ENCODE measurements at regions not wholly inside any gene's neighbourhood (a gene's known extent, or its start where the extent isn't known, plus 50 kb on each side); places are given as distances from the start of the nearest gene placed in this dataset.

DNA sequence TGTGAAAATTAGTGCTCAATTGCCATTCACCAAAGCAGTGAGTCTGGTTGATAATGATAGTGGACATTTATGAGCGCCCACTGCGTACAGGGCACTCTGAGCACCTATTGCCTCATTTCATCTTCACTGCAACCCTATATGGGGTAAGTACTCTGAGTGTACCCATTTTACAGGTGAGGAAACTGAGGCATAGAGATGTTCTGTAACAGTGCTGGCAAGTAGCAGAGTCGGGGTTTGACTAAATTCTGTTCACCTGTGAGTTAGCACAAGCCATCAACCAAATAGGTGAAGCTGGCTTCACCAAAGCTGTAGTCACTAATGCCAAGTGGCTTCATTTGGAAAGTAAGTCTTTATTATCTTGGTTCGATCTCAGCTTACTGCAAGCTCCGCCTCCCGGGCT lies 135.8 kb downstream of the SPAG6 start:
- intact Hi-C loops (cut with DNase I; ENCODE audit: low total_unique reads), result no loop called here
- TF ChIP-seq, protein P1, sequence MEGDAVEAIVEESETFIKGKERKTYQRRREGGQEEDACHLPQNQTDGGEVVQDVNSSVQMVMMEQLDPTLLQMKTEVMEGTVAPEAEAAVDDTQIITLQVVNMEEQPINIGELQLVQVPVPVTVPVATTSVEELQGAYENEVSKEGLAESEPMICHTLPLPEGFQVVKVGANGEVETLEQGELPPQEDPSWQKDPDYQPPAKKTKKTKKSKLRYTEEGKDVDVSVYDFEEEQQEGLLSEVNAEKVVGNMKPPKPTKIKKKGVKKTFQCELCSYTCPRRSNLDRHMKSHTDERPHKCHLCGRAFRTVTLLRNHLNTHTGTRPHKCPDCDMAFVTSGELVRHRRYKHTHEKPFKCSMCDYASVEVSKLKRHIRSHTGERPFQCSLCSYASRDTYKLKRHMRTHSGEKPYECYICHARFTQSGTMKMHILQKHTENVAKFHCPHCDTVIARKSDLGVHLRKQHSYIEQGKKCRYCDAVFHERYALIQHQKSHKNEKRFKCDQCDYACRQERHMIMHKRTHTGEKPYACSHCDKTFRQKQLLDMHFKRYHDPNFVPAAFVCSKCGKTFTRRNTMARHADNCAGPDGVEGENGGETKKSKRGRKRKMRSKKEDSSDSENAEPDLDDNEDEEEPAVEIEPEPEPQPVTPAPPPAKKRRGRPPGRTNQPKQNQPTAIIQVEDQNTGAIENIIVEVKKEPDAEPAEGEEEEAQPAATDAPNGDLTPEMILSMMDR (IDR thresholded peaks at IDR 0.05), result no peak
- TF ChIP-seq POLR2A (IDR thresholded peaks at IDR 0.05), result no peak
- no peak for DNase-seq
- WGBS, 2 donors, result 92 to 98% methylated on average over 6 of the region's 6 CpGs
- Histone ChIP-seq H3K27ac (no peak overlapping the region), H3K9me3 (no peaks in the 10 kb centered on the region), H3K36me3 (ENCODE audit: low read depth, missing control alignments) (no peaks in the 10 kb centered on the region), H3K4me1 (no peaks in the 10 kb centered on the region), H3K27me3 (no peaks in the 10 kb centered on the region), H3K4me3 (no peak overlapping the region)

DNA sequence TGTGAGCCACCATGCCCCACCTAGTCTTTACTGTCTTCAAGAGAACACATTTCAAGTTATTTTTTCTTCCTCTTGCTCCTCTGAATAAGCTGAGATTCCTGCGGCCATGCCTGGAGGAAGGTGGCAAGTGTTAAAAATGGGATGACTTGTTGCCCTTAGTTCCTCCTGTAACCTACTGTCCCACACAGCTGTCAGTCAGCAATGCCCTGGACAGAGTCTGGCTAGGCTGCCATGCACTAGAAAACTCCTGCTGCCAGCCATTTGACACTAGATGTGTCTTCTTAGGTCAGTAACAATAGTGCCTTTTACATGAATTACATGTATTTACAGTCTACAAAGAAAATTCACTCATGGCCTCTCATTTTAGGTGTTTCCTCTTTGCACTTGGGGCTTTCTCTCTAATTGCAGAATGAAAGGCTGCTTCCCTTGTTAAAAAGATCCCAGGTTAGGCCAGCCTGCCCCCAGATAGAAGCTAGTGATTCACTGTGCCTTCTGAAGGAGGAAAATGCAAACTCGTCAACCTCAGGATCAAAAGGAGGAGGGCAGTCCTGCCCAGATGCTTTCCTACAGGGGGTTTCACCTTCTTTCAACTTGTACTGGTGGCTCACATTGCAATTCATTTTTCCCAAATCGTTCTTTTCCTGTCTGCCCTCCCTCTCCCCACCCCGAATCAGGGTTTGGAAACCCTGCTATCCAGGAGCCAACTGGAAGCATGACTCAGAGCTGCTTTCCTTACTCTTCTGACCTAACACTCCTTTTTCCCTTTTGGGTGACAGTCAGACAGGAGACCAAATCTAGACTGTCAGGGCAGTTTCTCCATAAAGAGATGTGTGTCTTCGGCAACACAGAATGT lies 136.6 kb downstream of the SPAG6 start:
- no peak for TF ChIP-seq POLR2A (IDR thresholded peaks at IDR 0.05)
- TF ChIP-seq, protein P1 (IDR thresholded peaks at IDR 0.05), result no peak
- Histone ChIP-seq H3K9me3 (no peaks in the 10 kb centered on the region), H3K27ac (no peak overlapping the region), H3K27me3 (no peaks in the 10 kb centered on the region), H3K4me3 (no peak overlapping the region), H3K36me3 (ENCODE audit: low read depth, missing control alignments) (no peaks in the 10 kb centered on the region), H3K4me1 (no peaks in the 10 kb centered on the region)
- WGBS, 2 donors, result 69 to 71% methylated on average over 5 of the region's 5 CpGs
- no peak for DNase-seq
- intact Hi-C loops (cut with DNase I; ENCODE audit: low total_unique reads), result no loop called here

DNA sequence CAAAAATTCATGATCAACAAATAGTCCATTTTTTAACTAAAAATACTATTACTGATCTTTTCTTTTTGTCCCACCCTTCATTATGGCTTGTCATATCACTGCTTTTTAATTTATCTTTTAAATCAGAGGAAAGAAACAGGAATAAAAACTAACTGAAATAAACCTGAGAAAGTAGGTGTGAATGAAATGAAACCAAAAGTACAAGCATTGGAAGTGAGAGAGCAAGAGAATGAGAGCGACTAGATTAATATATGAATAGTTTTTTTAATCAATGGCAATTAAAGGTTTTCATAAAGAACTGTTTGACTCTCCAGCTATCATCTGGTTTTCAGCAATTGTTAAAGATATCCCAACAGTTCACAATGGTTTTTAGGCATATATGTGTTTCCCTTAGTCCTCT lies 137.8 kb downstream of the SPAG6 start:
- H3K9me3 ChIP-seq, result no peaks in the 10 kb centered on the region
- DNase-seq, result no peak
- 82 to 89% methylated on average over 1 of the region's 1 CpG for WGBS, 2 donors
- H3K27ac ChIP-seq, result no peak overlapping the region
- no peaks in the 10 kb centered on the region for H3K36me3 ChIP-seq (ENCODE audit: low read depth, missing control alignments)
- no peak for TF ChIP-seq POLR2A (IDR thresholded peaks at IDR 0.05)
- TF ChIP-seq, protein P1 (IDR thresholded peaks at IDR 0.05), result no peak
- H3K27me3 ChIP-seq, result no peaks in the 10 kb centered on the region
- intact Hi-C loops (cut with DNase I; ENCODE audit: low total_unique reads), result no loop called here
- no peak overlapping the region for H3K4me3 ChIP-seq
- H3K4me1 ChIP-seq, result no peaks in the 10 kb centered on the region

All from testis (tissue), 2 donors.